Small intestine (tissue), 7 donors: ENCODE measurements at regions not wholly inside any gene's neighbourhood (a gene's known extent, or its start where the extent isn't known, plus 50 kb on each side); places are given as distances from the start of the nearest gene placed in this dataset.

Source experiments
- DNase-seq, 2 donors: peaks; one replicate each; pipeline versions ENCODE4 v3.0.0 to v3.0.0-alpha.2; 2013
- FAIRE-seq: peaks from 2 replicates; lab custom pipeline; 2012; peaks lifted over from hg19 to GRCh38; lab: Jason Lieb, UNC
- H3K27ac ChIP-seq, 3 donors: one replicate each; pipeline ENCODE4 v1.5.1; 2013; ENCODE audit warnings: low read length in 2 of 3, mild to moderate bottlenecking in 2 of 3, control low read depth in 1 of 3, inconsistent platforms in 1 of 3, low read depth in 1 of 3, moderate library complexity in 1 of 3
- H3K27me3 ChIP-seq, 3 donors: one replicate each; pipeline ENCODE4 v1.6.1; 2013; ENCODE audit warnings: low read length in 3 of 3, inconsistent platforms in 1 of 3; ENCODE audit not compliant: control insufficient read depth in 3 of 3, insufficient read depth in 3 of 3
- H3K36me3 ChIP-seq, 3 donors: one replicate each; pipeline ENCODE4 v1.6.1; 2013; ENCODE audit warnings: low read length in 3 of 3, inconsistent platforms in 1 of 3, low read depth in 1 of 3, mild to moderate bottlenecking in 1 of 3, moderate library complexity in 1 of 3; ENCODE audit not compliant: control insufficient read depth in 3 of 3, insufficient read depth in 2 of 3
- H3K4me1 ChIP-seq, 3 donors: one replicate each; pipeline ENCODE4 v1.6.1; 2013; ENCODE audit warnings: low read length in 2 of 3, inconsistent platforms in 1 of 3, low read depth in 1 of 3, mild to moderate bottlenecking in 1 of 3, moderate library complexity in 1 of 3; ENCODE audit not compliant: control insufficient read depth in 3 of 3, insufficient read depth in 2 of 3
- H3K4me3 ChIP-seq, 3 donors: one replicate each; pipeline ENCODE4 v1.5.1; 2013; ENCODE audit warnings: low read length in 3 of 3, control low read depth in 1 of 3, inconsistent platforms in 1 of 3, low read depth in 1 of 3, mild to moderate bottlenecking in 1 of 3, moderate library complexity in 1 of 3
- H3K9me3 ChIP-seq, 2 donors: one replicate each; pipeline ENCODE4 v1.6.1; 2013; ENCODE audit warnings: low read depth in 1 of 2, low read length in 1 of 2; ENCODE audit not compliant: control insufficient read depth in 2 of 2, insufficient read depth in 1 of 2
- WGBS, 3 donors: extraction: QIAGEN DNeasy Blood & Tissue Kit; methylation state at CpG; one replicate each; pipeline ENCODE4 v1.1.7; 2013; 5-methylcytosine and 5-hydroxymethylcytosine counted together
- donor health status: healthy with polysubstance abuse.
- donor health status: control.
- donor health status: control.
- donor health status: Bipolar disorder and iron deficiency.
- donor health status: healthy.

DNA sequence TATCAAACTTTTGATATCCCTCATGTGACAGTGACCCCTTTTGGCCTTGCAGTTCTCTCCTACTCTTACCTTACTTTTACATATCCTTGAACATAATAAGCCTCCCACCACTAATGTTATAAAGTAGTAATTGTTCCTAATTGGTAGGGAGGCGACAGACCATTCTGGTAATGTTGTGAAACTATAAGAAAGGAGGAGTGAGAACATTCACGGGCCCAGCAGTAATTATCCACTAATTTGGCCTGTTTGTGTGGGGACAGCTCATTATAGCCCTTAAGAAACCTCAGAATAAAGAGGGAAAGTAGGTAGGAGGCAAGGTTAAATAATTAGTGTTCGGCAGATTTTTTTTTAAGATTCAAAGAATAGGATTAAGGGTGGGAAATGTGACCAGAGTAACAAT is 1046.5 kb upstream of the ARRDC3 start:
- H3K4me1 ChIP-seq = no peaks in the 10 kb centered on the region
- no peaks in the 10 kb centered on the region for H3K27me3 ChIP-seq
- 66 to 77% (median 75%) methylated on average over 3 of the region's 3 CpGs for WGBS, 3 donors
- DNase-seq (no peak), FAIRE-seq (no peak)
- H3K36me3 ChIP-seq = no peaks in the 10 kb centered on the region
- H3K4me3 ChIP-seq = no peak overlapping the region
- no peak overlapping the region for H3K27ac ChIP-seq
- no peaks in the 10 kb centered on the region for H3K9me3 ChIP-seq

DNA sequence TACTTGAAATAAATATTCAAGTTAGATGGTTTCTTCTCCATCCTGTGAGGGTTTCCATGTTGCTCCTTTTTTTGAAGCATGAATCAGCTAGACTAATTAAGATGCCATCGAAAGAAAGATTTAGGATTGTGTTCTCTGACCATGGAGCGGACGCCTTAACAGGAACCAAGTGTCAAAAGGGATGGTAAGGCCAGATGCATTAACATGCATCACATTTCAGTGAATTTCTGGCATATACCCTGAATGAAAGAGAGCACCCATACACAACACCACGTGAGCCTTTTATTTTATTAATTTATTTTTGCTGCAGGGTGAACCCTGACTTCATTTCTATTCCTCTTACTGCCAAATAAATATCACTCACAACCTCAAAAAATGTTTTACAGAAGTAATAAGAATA is 1045.3 kb upstream of the ARRDC3 start:
- H3K9me3 ChIP-seq = no peaks in the 10 kb centered on the region
- FAIRE-seq = no peak
- no peak overlapping the region for H3K4me3 ChIP-seq
- no peak overlapping the region for H3K27ac ChIP-seq
- H3K4me1 ChIP-seq = no peaks in the 10 kb centered on the region
- no peaks in the 10 kb centered on the region for H3K27me3 ChIP-seq
- WGBS, 3 donors = 70 to 79% (median 76%) methylated on average over 4 of the region's 4 CpGs
- H3K36me3 ChIP-seq = no peaks in the 10 kb centered on the region
- DNase-seq = no peak

DNA sequence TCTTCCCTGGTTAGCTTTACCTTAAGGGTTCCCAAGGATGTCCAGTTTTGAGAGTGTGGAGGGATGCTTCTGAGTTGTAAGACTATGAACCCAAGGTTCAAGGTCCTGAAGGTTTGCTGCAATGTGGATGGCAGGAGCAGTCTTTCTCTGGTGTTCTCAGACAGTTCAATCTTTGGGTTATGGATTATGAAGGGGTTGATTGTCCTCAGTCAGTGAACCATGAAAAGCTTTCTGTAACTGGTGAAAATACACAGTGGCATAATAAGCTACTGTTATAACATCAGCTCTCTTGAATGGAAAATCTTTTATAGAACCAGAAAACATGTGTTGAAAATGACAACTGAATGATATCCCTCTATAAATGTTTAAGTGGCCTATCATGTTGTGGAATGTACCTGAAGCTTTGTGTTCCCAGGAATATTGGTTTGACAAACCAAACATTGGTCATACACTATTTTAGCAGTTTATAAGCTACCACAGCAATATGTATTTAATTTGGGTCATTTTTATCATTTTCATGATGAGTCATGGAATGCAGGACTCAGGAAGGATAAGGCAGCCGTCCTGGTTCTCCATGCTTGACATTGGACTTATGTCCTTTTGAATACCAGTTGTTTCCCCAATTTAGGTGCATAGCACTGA is 1041.8 kb upstream of the ARRDC3 start:
- Histone ChIP-seq H3K4me1 (no peaks in the 10 kb centered on the region), H3K27ac (no peak overlapping the region), H3K36me3 (no peaks in the 10 kb centered on the region), H3K27me3 (no peaks in the 10 kb centered on the region), H3K4me3 (no peak overlapping the region), H3K9me3 (no peaks in the 10 kb centered on the region)
- DNase-seq (no peak), FAIRE-seq (no peak)
- WGBS, 3 donors = 66 to 79% (median 72%) methylated on average over 1 of the region's 1 CpG

DNA sequence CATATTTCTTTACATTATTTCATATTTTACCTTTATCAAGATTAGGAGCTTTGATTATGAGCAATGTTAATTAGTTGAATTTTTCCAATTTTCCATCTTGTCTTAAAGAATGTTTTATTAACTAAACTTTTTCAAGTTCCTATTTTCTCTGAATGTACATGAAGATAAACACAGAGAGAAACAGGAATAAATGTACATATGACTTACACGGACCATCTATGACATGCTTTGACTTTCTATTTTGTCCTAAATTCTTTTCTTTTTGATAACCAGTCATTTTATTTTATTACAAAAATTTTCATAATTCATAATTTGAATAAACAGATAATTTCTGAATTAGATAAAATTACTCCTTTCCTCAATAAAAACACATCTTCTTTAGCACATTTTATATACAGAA is 1038.8 kb upstream of the ARRDC3 start:
- 62 to 63% (median 63%) methylated on average over 1 of the region's 1 CpG for WGBS, 3 donors
- Histone ChIP-seq H3K9me3 (no peaks in the 10 kb centered on the region), H3K27ac (no peak overlapping the region), H3K27me3 (no peaks in the 10 kb centered on the region), H3K4me1 (no peaks in the 10 kb centered on the region), H3K4me3 (no peak overlapping the region), H3K36me3 (no peaks in the 10 kb centered on the region)
- no peak for DNase-seq
- FAIRE-seq = no peak

DNA sequence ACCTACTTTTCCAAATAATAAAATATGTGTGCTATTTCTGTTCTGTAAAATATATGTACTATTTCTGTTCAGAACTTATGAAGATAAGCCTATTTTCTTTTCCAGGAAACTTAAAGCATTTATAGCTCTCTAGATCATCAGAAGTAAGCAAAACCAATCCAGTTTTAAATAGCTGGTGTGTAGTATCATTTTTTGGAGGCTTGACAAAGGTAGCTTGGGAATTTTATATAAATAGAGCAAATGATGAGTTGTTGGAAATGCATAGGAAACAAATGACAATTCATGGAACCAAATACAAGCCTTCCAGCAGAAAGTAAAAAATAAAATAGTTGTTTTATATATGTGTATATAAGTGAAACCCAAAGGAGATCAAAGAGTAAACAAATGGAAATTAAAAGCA is 1038.1 kb upstream of the ARRDC3 start:
- Histone ChIP-seq H3K4me1 (no peaks in the 10 kb centered on the region), H3K27me3 (no peaks in the 10 kb centered on the region), H3K9me3 (no peaks in the 10 kb centered on the region), H3K4me3 (no peak overlapping the region), H3K27ac (no peak overlapping the region), H3K36me3 (no peaks in the 10 kb centered on the region)
- FAIRE-seq = no peak
- no peak for DNase-seq

DNA sequence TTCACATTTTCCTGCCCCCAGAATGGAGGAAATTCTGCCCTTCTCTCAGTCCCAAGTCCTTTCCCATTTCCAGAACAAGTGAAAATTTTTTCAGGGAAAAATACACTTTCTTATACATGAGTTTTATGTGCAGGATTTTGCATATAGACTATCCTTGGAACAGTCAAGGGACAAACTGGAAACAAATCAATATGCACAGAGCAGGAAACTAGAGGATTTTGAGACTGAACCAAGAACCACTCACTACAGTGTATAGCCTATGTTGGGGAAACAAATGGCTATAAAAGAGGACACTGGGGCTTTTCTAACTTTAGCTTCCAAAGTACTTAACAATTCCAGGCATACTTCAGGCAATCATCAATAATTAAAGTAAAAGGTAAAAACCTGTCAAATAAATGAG is 1036.1 kb upstream of the ARRDC3 start:
- Histone ChIP-seq H3K27ac (no peak overlapping the region), H3K27me3 (no peaks in the 10 kb centered on the region), H3K4me3 (no peak overlapping the region), H3K9me3 (no peaks in the 10 kb centered on the region), H3K4me1 (no peaks in the 10 kb centered on the region), H3K36me3 (no peaks in the 10 kb centered on the region)
- FAIRE-seq (no peak), DNase-seq (no peak)

DNA sequence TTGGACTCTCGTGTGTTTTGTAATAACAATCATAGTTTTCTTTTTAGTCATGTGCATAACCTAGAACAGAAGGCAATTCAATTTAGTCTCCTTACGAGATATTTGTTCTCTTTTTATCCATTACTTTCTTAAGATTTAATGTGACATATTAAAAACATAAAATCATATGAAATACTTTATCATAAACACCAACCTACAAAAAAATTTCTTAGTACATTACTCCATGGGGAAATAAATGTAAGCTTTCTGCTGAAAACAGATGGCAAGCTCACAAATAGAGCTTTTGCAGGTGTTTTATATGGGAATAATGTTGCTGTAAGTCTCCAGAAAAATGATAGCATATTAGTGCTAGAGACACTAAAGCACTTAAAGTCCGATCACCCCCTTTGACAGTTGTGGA is 1035.2 kb upstream of the ARRDC3 start:
- FAIRE-seq = no peak
- Histone ChIP-seq H3K4me1 (no peaks in the 10 kb centered on the region), H3K36me3 (no peaks in the 10 kb centered on the region), H3K27me3 (no peaks in the 10 kb centered on the region), H3K4me3 (no peak overlapping the region), H3K27ac (no peak overlapping the region), H3K9me3 (no peaks in the 10 kb centered on the region)
- no peak for DNase-seq
- 67 to 79% (median 72%) methylated on average over 3 of the region's 3 CpGs for WGBS, 3 donors

DNA sequence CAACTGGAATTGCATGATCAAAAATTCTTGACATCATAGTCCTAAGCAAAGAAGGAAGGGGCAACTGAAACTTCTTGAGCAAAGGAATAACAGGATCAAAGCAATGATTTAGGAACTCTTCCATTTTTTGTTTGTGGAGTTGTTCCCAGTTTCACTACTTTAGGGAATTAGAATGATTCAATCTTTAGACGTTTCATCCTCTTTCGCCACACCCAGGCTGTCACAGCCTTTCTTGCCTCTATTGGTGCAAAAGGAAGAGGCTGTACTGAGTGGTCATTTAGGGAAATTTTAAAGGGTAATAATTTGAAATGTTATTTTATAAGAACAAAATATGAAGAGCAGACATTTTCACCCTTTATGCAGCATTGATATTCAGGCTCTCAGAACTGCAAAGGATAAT is 1026.0 kb upstream of the ARRDC3 start:
- Histone ChIP-seq H3K27me3 (no peaks in the 10 kb centered on the region), H3K27ac (no peak overlapping the region), H3K36me3 (no peaks in the 10 kb centered on the region), H3K4me1 (no peaks in the 10 kb centered on the region), H3K4me3 (no peak overlapping the region), H3K9me3 (no peaks in the 10 kb centered on the region)
- WGBS, 3 donors = 70 to 76% (median 74%) methylated on average over 2 of the region's 2 CpGs
- FAIRE-seq (no peak), DNase-seq (no peak)

DNA sequence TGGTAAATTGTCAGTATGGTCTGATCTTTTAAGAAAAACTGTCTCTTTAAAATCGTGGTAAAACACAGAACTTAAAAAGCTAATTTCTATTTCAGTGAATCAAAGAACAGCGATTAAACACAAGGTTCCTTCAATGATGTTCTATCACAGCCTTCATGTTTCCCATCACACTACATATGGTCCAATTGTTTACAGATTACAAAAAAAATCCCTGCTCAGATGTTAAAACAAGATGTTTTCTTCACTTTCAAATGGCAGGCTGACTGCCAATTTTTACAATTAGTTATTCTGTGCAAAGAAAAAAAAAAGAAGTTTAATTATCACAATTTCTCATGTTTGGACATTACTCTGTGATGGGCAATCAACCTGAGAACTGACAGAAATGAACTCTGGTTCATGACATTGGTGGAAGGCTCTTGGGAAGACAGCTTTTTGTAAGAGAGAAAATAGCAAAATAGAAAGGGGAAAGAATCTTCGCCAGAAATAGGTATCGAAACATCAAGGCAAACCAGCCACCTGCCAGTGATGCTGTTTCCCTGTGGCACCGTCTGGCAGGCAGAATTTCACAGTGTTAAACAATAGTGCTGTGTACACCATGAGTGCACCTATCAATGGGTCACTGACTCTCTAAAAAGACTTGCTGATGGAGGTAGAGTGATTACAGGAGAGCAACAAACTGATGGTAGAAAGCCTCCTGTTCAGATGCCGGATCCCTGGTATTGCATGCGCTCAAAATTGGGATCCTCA is 1020.0 kb upstream of the ARRDC3 start:
- DNase-seq (no peak), FAIRE-seq (no peak)
- Histone ChIP-seq H3K4me1 (no peaks in the 10 kb centered on the region), H3K27ac (no peak overlapping the region), H3K27me3 (no peaks in the 10 kb centered on the region), H3K4me3 (no peak overlapping the region), H3K36me3 (no peaks in the 10 kb centered on the region), H3K9me3 (no peaks in the 10 kb centered on the region)
- 80 to 89% (median 81%) methylated on average over 7 of the region's 7 CpGs for WGBS, 3 donors
